Ishikawa (cell line): ENCODE measurements at regions not wholly inside any gene's neighbourhood (a gene's known extent, or its start where the extent isn't known, plus 50 kb on each side); places are given as distances from the start of the nearest gene placed in this dataset.

Experiments used
- CREB1 ChIP-seq: IDR thresholded peaks from 2 replicates; pipeline ENCODE4 v1.6.1; 2012; ENCODE audit warnings: low read depth
- EGR1 ChIP-seq: IDR thresholded peaks from 2 replicates; pipeline ENCODE4 v1.6.1; 2012
- EP300 ChIP-seq: IDR thresholded peaks from 2 replicates; pipeline ENCODE4 v1.6.1; 2012; ENCODE audit warnings: borderline replicate concordance
- RAD21 ChIP-seq: IDR thresholded peaks from 2 replicates; pipeline ENCODE4 v1.6.1; 2012; ENCODE audit warnings: low read depth
- TAF1 ChIP-seq: IDR thresholded peaks from 2 replicates; pipeline ENCODE4 v1.6.1; 2012; ENCODE audit warnings: low read depth, mild to moderate bottlenecking
- TCF12 ChIP-seq: IDR thresholded peaks from 2 replicates; pipeline ENCODE4 v1.6.1; 2012; ENCODE audit warnings: low read depth
- TEAD4 ChIP-seq: IDR thresholded peaks from 2 replicates; pipeline ENCODE4 v1.6.1; 2012
- YY1 ChIP-seq: IDR thresholded peaks from 2 replicates; pipeline ENCODE4 v1.6.1; 2012; ENCODE audit warnings: low read depth
- ZBTB7A ChIP-seq: IDR thresholded peaks from 2 replicates; pipeline ENCODE4 v1.6.1; 2012; ENCODE audit warnings: low read depth
- TF ChIP-seq, protein P1 (sequence below): IDR thresholded peaks from 2 replicates; pipeline ENCODE4 v1.6.1; 2012
- TF ChIP-seq, protein P2 (sequence below): IDR thresholded peaks from 2 replicates; pipeline ENCODE4 v1.6.1; 2012; ENCODE audit warnings: low read depth, mild to moderate bottlenecking
- TF ChIP-seq, protein P3 (sequence below): IDR thresholded peaks from 2 replicates; pipeline ENCODE4 v1.6.1; 2012

GRCh38 chr6:1116149-1116548 is 195.7 kb upstream of the FOXQ1 start:
- TF ChIP-seq, protein P1, sequence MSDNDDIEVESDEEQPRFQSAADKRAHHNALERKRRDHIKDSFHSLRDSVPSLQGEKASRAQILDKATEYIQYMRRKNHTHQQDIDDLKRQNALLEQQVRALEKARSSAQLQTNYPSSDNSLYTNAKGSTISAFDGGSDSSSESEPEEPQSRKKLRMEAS: no peak
- TF ChIP-seq EP300 (no peak), CREB1 (no peak), TAF1 (no peak), TEAD4 (no peak), YY1 (no peak), EGR1 (no peak), RAD21 (no peak), TCF12 (no peak), ZBTB7A (no peak)
- TF ChIP-seq, protein P2, sequence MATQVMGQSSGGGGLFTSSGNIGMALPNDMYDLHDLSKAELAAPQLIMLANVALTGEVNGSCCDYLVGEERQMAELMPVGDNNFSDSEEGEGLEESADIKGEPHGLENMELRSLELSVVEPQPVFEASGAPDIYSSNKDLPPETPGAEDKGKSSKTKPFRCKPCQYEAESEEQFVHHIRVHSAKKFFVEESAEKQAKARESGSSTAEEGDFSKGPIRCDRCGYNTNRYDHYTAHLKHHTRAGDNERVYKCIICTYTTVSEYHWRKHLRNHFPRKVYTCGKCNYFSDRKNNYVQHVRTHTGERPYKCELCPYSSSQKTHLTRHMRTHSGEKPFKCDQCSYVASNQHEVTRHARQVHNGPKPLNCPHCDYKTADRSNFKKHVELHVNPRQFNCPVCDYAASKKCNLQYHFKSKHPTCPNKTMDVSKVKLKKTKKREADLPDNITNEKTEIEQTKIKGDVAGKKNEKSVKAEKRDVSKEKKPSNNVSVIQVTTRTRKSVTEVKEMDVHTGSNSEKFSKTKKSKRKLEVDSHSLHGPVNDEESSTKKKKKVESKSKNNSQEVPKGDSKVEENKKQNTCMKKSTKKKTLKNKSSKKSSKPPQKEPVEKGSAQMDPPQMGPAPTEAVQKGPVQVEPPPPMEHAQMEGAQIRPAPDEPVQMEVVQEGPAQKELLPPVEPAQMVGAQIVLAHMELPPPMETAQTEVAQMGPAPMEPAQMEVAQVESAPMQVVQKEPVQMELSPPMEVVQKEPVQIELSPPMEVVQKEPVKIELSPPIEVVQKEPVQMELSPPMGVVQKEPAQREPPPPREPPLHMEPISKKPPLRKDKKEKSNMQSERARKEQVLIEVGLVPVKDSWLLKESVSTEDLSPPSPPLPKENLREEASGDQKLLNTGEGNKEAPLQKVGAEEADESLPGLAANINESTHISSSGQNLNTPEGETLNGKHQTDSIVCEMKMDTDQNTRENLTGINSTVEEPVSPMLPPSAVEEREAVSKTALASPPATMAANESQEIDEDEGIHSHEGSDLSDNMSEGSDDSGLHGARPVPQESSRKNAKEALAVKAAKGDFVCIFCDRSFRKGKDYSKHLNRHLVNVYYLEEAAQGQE: no peak
- TF ChIP-seq, protein P3, sequence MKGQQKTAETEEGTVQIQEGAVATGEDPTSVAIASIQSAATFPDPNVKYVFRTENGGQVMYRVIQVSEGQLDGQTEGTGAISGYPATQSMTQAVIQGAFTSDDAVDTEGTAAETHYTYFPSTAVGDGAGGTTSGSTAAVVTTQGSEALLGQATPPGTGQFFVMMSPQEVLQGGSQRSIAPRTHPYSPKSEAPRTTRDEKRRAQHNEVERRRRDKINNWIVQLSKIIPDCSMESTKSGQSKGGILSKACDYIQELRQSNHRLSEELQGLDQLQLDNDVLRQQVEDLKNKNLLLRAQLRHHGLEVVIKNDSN: no peak
